H1 (cell line): ENCODE measurements at regions not wholly inside any gene's neighbourhood (a gene's known extent, or its start where the extent isn't known, plus 50 kb on each side); places are given as distances from the start of the nearest gene placed in this dataset.

Experiments used
- CTCF ChIA-PET: fragments of 300-600 bp; sonication (Branson Sonifier 250); formaldehyde crosslinking; loops from one replicate; lab custom pipeline; 2021; ENCODE audit not compliant: partially characterized antibody; lab: Charles Lee
- POLR2A ChIA-PET: fragments of 300-600 bp; sonication (Branson Sonifier 250); formaldehyde crosslinking; loops from one replicate; lab custom pipeline; 2021; ENCODE audit warnings: inconsistent platforms; ENCODE audit not compliant: partially characterized antibody; lab: Charles Lee
- DNase-seq, 2 experiments: peaks; one replicate each; pipeline versions ENCODE4 v3.0.0 to v3.0.0-alpha.2; 2010 to 2022; ENCODE audit warnings: low spot score in 2 of 2, low read depth in 1 of 2, mixed read lengths in 1 of 2
- FAIRE-seq: peaks from 2 replicates; lab custom pipeline; 2011; peaks lifted over from hg19 to GRCh38; lab: Jason Lieb, UNC
- H2AFZ ChIP-seq: 2 replicates; pipeline ENCODE4 v1.8.1; 2012; ENCODE audit warnings: low read length, inconsistent platforms
- H2AK5ac ChIP-seq: 2 replicates; pipeline ENCODE4 v1.6.1; 2013; ENCODE audit warnings: low read depth, low read length
- H2BK120ac ChIP-seq: replicated peaks from 2 replicates; pipeline ENCODE3; 2013; ENCODE audit warnings: low read depth, low read length, inconsistent platforms
- H2BK12ac ChIP-seq: 2 replicates; pipeline ENCODE4 v1.6.1; 2013; ENCODE audit warnings: low read depth, low read length
- H2BK15ac ChIP-seq: 2 replicates; pipeline ENCODE4 v1.6.1; 2013; ENCODE audit warnings: low read length
- H2BK20ac ChIP-seq: 2 replicates; pipeline ENCODE4 v1.6.1; 2013; ENCODE audit warnings: low read length
- H2BK5ac ChIP-seq: 2 replicates; pipeline ENCODE4 v1.6.1; 2013; ENCODE audit warnings: low read depth, low read length
- H3K14ac ChIP-seq: 2 replicates; pipeline ENCODE4 v1.6.1; 2013; ENCODE audit warnings: inconsistent platforms; ENCODE audit not compliant: insufficient read length
- H3K18ac ChIP-seq: 2 replicates; pipeline ENCODE4 v1.6.1; 2013; ENCODE audit warnings: low read length; ENCODE audit errors: extremely low read depth
- H3K23ac ChIP-seq: 2 replicates; pipeline ENCODE4 v1.6.1; 2013; ENCODE audit warnings: inconsistent platforms; ENCODE audit not compliant: insufficient read length
- H3K23me2 ChIP-seq: 2 replicates; pipeline ENCODE4 v1.6.1; 2013; ENCODE audit warnings: low read depth, low read length
- H3K27ac ChIP-seq: 2 replicates; pipeline ENCODE4 v1.6.1; 2011; ENCODE audit warnings: low read depth, low read length, inconsistent platforms
- H3K27me3 ChIP-seq, 4 experiments: replicated peaks in 1 of 4; 1 replicate in 1 of 4; 2 replicates in 3 of 4; pipeline versions ENCODE4 v1.6.1 to v1.8.1; 2011 to 2013; ENCODE audit warnings: low read length in 3 of 4, mild to moderate bottlenecking in 3 of 4, inconsistent platforms in 2 of 4, mixed read lengths in 2 of 4, moderate library complexity in 1 of 4; ENCODE audit not compliant: control insufficient read depth in 3 of 4, insufficient read depth in 3 of 4; ENCODE audit errors: extremely low read depth in 1 of 4
- H3K36me3 ChIP-seq, 4 experiments: 2 replicates each; pipeline versions ENCODE4 v1.6.1 to v1.8.1; 2011 to 2013; ENCODE audit warnings: mild to moderate bottlenecking in 4 of 4, low read length in 3 of 4, moderate library complexity in 2 of 4, control low read depth in 1 of 4, inconsistent platforms in 1 of 4; ENCODE audit not compliant: insufficient read depth in 4 of 4, control insufficient read depth in 2 of 4
- H3K4ac ChIP-seq: replicated peaks from 2 replicates; pipeline ENCODE3; 2013; ENCODE audit warnings: low read length, low read depth, mixed read lengths, inconsistent platforms; ENCODE audit not compliant: insufficient read length
- H3K4me1 ChIP-seq, 4 experiments: replicated peaks in 1 of 4; 1 replicate in 1 of 4; 2 replicates in 3 of 4; pipeline versions ENCODE4 v1.6.1 to v1.8.1; 2011 to 2013; ENCODE audit warnings: low read length in 3 of 4, inconsistent platforms in 2 of 4, mixed read lengths in 1 of 4; ENCODE audit not compliant: insufficient read depth in 4 of 4, control insufficient read depth in 3 of 4
- H3K4me2 ChIP-seq, 2 experiments: 2 replicates each; pipeline versions ENCODE4 v1.6.1 to v1.8.1; 2011 to 2013; ENCODE audit warnings: low read depth in 2 of 2, low read length in 2 of 2, control low read depth in 1 of 2, inconsistent platforms in 1 of 2, mild to moderate bottlenecking in 1 of 2; ENCODE audit not compliant: insufficient read depth in 1 of 2
- H3K4me3 ChIP-seq, 4 experiments: fragments of 200-600, 300-600 bp in 1 of 4; sonication (generic), shearing (Covaris generic), sonication (Bioruptor Twin) in 1 of 4; 2 replicates each; pipeline versions ENCODE4 v1.5.1 to v1.8.1; 2011 to 2016; ENCODE audit warnings: low read length in 4 of 4, low read depth in 3 of 4, control low read depth in 2 of 4, inconsistent platforms in 2 of 4, mild to moderate bottlenecking in 2 of 4, mixed read lengths in 1 of 4, moderate library complexity in 1 of 4; ENCODE audit not compliant: insufficient read depth in 2 of 4; ENCODE audit errors: extremely low read depth in 1 of 4
- H3K56ac ChIP-seq: replicated peaks from 2 replicates; pipeline ENCODE3; 2013; ENCODE audit warnings: low read depth, mild to moderate bottlenecking, mixed read lengths, low read length, inconsistent platforms; ENCODE audit not compliant: insufficient read length
- H3K79me1 ChIP-seq: 2 replicates; pipeline ENCODE4 v1.6.1; 2013; ENCODE audit warnings: low read depth, low read length, control low read depth
- H3K79me2 ChIP-seq, 2 experiments: 2 replicates each; pipeline versions ENCODE4 v1.6.1 to v1.8.1; 2012 to 2013; ENCODE audit warnings: low read length in 2 of 2, mild to moderate bottlenecking in 2 of 2, inconsistent platforms in 1 of 2; ENCODE audit not compliant: insufficient read depth in 2 of 2, control insufficient read depth in 1 of 2
- H3K9ac ChIP-seq, 4 experiments: replicated peaks in 1 of 4; 1 replicate in 1 of 4; 2 replicates in 3 of 4; pipeline versions ENCODE4 v1.6.1 to v1.8.1; 2011 to 2013; ENCODE audit warnings: low read depth in 3 of 4, low read length in 3 of 4, control low read depth in 2 of 4, mild to moderate bottlenecking in 2 of 4, moderate library complexity in 2 of 4, inconsistent platforms in 1 of 4; ENCODE audit errors: extremely low read depth in 1 of 4
- H3K9me3 ChIP-seq, 2 experiments: 2 replicates each; pipeline versions ENCODE4 v1.6.1 to v1.8.1; 2012 to 2013; ENCODE audit warnings: mild to moderate bottlenecking in 2 of 2, moderate library complexity in 2 of 2, control low read depth in 1 of 2, inconsistent platforms in 1 of 2, low read depth in 1 of 2, low read length in 1 of 2, mixed read lengths in 1 of 2; ENCODE audit not compliant: insufficient read depth in 2 of 2
- H4K20me1 ChIP-seq, 2 experiments: replicated peaks in 1 of 2; 2 replicates each; pipeline versions ENCODE3 to v1.8.1; 2011 to 2013; ENCODE audit warnings: inconsistent platforms in 2 of 2, low read length in 2 of 2, mild to moderate bottlenecking in 1 of 2; ENCODE audit not compliant: insufficient read depth in 2 of 2, control insufficient read depth in 1 of 2
- H4K5ac ChIP-seq: 2 replicates; pipeline ENCODE4 v1.6.1; 2013; ENCODE audit warnings: low read length, low read depth, mixed read lengths, inconsistent platforms; ENCODE audit not compliant: insufficient read length
- H4K8ac ChIP-seq: 2 replicates; pipeline ENCODE4 v1.8.0; 2013; ENCODE audit warnings: mild to moderate bottlenecking, moderate library complexity, low read length, inconsistent platforms; ENCODE audit not compliant: insufficient read depth; ENCODE audit errors: extremely low read depth
- H4K91ac ChIP-seq: replicated peaks from 2 replicates; pipeline ENCODE3; 2013; ENCODE audit warnings: low read length, mixed read lengths, inconsistent platforms; ENCODE audit not compliant: insufficient read length
- CBX8 ChIP-seq: fragments of 300-800, 300-1000 bp; sonication (generic); IDR thresholded peaks from 2 replicates; pipeline ENCODE4 v1.7.1; 2016; ENCODE audit warnings: low read depth, low read length, borderline replicate concordance
- JUN ChIP-seq: IDR thresholded peaks from 2 replicates; pipeline ENCODE4 v1.6.1; 2011; ENCODE audit warnings: low read depth, mild to moderate bottlenecking, improper control_type of control experiment, low read length
- KDM1A ChIP-seq: fragments of 200-600, 300-600 bp; sonication (generic); IDR thresholded peaks from 2 replicates; pipeline ENCODE4 v1.7.1; 2016; ENCODE audit warnings: mild to moderate bottlenecking, low read length, borderline replicate concordance
- PHF8 ChIP-seq: fragments of 200-600 bp; sonication (generic); conservative IDR thresholded peaks from 2 replicates; pipeline ENCODE4 v1.7.1; 2012; ENCODE audit warnings: low read depth, mild to moderate bottlenecking, inconsistent platforms, low read length, moderate library complexity
- RAD21 ChIP-seq, 2 experiments: IDR thresholded peaks in 1 of 2; conservative IDR thresholded peaks in 1 of 2; 2 replicates each; pipeline ENCODE4 v1.6.1; 2011; ENCODE audit warnings: low read depth in 2 of 2, low read length in 2 of 2, improper control_type of control experiment in 1 of 2, inconsistent platforms in 1 of 2, mild to moderate bottlenecking in 1 of 2, moderate library complexity in 1 of 2
- WGBS, 2 experiments: shearing (Covaris generic) in 1 of 2; methylation state at CpG; one replicate each; pipeline versions ENCODE4 v1.1.6 to v1.1.7; 2013 to 2015; ENCODE audit warnings: low lambda C conversion rate in 2 of 2, mixed read lengths in 2 of 2, inconsistent platforms in 1 of 2, low coverage in 1 of 2, missing lambda C conversion rate in 1 of 2; ENCODE audit not compliant: insufficient replicate concordance in 2 of 2, insufficient coverage in 1 of 2, insufficient read length in 1 of 2; ENCODE audit errors: extremely low coverage in 1 of 2, missing lambda C conversion rate in 1 of 2; 5-methylcytosine and 5-hydroxymethylcytosine counted together

- no peak for FAIRE-seq
- Histone ChIP-seq H3K23ac (no peak overlapping the region), H4K91ac (no peak overlapping the region), H3K18ac (no peak overlapping the region), H3K36me3 (no peaks in the 10 kb centered on the region), H3K9ac (no peak overlapping the region), H4K20me1 (no peaks in the 10 kb centered on the region), H2BK12ac (no peak overlapping the region), H3K27ac (no peak overlapping the region), H4K8ac (no peak overlapping the region), H2BK5ac (no peak overlapping the region), H4K5ac (no peak overlapping the region), H3K4me3 (no peak overlapping the region), H3K14ac (no peak overlapping the region), H3K9me3 (no peaks in the 10 kb centered on the region), H3K79me1 (no peaks in the 10 kb centered on the region), H3K4me2 (no peak overlapping the region), H3K4me1 (no peaks in the 10 kb centered on the region), H2BK120ac (no peak overlapping the region), H3K4ac (no peak overlapping the region), H3K27me3 (no peaks in the 10 kb centered on the region), H2AFZ (no peak overlapping the region), H3K79me2 (no peaks in the 10 kb centered on the region), H3K23me2 (no peaks in the 10 kb centered on the region), H2AK5ac (no peak overlapping the region), H3K56ac (no peak overlapping the region), H2BK15ac (no peak overlapping the region), H2BK20ac (no peak overlapping the region)
- ChIA-PET POLR2A (no interaction called here), CTCF (no interaction called here)
- no peak for DNase-seq
- 88% methylated on average over 2 of the region's 2 CpGs; no CpG with 5 or more reads in 1 of the 2 experiments for WGBS, 2 experiments
- TF ChIP-seq PHF8 (no peak), JUN (no peak), RAD21 (IDR thresholded peaks at IDR 0.05 in 1 of 2, conservative IDR thresholded peaks at IDR 0.05 in 1 of 2; ENCODE audit: low read depth in 2 of 2, low read length in 2 of 2) (no peak), KDM1A (no peak), CBX8 (no peak)
These were observed 884.5 kb upstream of the POT1 start for GRCh38 chr7:125814100-125814499.
